GM12872 (cell line): ENCODE measurements at regions not wholly inside any gene's neighbourhood (a gene's known extent, or its start where the extent isn't known, plus 50 kb on each side); places are given as distances from the start of the nearest gene placed in this dataset.

Source experiments
- TF ChIP-seq, protein P1 (sequence below): IDR thresholded peaks from 3 replicates; pipeline ENCODE4 v1.5.1; 2011; ENCODE audit warnings: low read depth, mild to moderate bottlenecking, low read length, moderate library complexity; ENCODE audit not compliant: insufficient read depth

- TF ChIP-seq, protein P1, sequence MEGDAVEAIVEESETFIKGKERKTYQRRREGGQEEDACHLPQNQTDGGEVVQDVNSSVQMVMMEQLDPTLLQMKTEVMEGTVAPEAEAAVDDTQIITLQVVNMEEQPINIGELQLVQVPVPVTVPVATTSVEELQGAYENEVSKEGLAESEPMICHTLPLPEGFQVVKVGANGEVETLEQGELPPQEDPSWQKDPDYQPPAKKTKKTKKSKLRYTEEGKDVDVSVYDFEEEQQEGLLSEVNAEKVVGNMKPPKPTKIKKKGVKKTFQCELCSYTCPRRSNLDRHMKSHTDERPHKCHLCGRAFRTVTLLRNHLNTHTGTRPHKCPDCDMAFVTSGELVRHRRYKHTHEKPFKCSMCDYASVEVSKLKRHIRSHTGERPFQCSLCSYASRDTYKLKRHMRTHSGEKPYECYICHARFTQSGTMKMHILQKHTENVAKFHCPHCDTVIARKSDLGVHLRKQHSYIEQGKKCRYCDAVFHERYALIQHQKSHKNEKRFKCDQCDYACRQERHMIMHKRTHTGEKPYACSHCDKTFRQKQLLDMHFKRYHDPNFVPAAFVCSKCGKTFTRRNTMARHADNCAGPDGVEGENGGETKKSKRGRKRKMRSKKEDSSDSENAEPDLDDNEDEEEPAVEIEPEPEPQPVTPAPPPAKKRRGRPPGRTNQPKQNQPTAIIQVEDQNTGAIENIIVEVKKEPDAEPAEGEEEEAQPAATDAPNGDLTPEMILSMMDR: no peak
Observed at GRCh38 chr12:105431537-105432100, 101.1 kb downstream of the C12orf75 start.

DNA sequence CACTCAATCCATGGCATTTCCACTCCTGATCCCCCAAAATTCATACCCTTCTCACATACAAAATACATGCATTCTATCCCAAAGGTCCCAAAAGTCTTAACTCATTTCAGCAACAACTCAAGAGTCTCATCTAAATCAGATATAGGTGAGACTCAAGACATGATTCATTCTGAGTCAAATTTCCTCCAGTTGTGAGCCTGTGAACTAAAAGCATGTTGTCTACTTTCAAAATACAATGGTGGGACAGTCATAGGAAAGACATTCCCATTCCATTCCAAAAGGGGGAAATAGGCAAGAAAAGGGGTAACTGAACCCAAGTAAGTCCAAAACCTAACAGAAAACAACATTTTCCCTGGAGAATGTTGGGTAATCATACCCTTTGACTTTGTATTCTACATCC, 103.3 kb downstream of the C12orf75 start:
- TF ChIP-seq, protein P1: no peak

GRCh38 chr12:105436636-105437035, 106.1 kb downstream of the C12orf75 start:
- TF ChIP-seq, protein P1: no peak

DNA sequence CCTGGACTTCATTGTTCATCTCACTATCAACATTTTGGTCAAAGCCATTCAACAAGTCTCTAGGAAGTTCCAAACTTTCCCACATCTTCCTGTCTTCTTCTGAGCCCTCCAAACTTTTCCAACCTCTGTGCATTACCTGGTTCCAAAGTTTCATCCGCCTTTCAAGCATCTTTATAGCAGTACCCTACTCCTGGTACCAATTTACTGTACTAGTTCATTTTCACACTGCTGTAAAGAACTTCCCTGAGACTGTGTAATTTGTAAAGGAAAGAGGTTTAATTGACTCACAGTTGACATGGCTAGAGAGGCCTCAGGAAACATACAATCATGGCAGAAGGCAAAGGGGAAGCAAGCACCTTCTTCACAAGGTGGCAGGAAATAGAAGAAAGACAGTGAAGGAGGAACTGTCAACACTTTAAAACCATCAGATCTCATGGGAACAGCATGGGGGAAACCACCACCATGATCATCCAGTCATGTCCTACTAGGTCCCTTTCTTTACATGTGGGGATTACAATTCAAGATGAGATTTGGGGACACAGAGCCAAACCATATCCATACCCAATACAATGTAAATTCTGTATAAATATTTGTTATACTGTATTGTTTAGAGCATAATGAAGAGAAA, 109.7 kb downstream of the C12orf75 start:
- TF ChIP-seq, protein P1: no peak

DNA sequence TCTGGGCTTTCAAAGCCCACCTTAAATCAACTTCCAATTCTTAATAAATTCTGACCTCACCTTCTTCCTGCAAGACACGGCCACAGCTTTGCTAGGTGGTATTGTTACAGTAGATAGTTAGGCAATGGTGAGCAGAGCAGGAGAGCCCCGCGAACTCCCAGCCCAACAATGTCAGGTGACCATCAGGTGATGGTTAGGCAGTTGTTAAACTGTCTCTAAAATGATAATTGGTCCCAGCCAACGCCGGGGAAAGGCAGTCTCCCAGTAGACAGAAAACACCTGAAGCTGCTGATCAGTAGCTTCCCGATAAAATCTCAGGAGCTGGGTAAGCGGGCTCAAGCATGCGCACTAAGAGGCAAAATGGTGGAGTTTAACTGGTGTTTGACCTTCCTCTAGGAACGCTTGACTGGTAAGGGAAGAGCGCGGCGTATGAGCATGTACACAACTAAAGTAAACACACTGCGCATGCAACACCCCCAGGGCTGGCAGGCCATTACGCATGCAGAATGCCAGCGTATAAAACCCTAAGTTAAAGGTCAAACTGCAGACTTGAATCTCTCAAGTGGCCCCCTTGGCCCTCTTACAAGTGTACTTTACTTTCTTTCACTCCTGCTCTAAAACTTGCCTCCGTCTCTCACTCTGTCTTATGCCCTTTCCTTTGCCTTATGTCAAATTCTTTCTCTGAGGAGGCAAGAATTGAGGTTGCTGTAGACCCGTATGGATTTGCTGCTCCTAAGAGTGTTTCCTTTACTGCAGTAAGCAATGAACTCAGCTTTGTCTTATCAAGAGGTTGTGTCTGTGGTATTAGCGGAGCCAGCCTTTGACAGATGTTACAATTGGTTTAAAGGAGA, 113.5 kb downstream of the C12orf75 start:
- TF ChIP-seq, protein P1: no peak

GRCh38 chr12:105444653-105445102, 114.2 kb downstream of the C12orf75 start:
- TF ChIP-seq, protein P1: no peak

- TF ChIP-seq, protein P1: no peak
Observed at GRCh38 chr12:105445249-105445648, 114.8 kb downstream of the C12orf75 start.
